PC-9 (cell line): ENCODE measurements at regions not wholly inside any gene's neighbourhood (a gene's known extent, or its start where the extent isn't known, plus 50 kb on each side); places are given as distances from the start of the nearest gene placed in this dataset.

Experiments used
- BruUV-seq: library from RNA; stranded (reverse); fragments of 400-500 nt; replicated peaks from 2 replicates; lab custom pipeline; 2021; lab: Mats Ljungman, UMichigan
- CTCF ChIA-PET: fragments of 300-600 bp; sonication (Branson Sonifier 250); formaldehyde crosslinking; loops from one replicate; lab custom pipeline; 2022; ENCODE audit warnings: antibody characterized with exemption; lab: Charles Lee
- POLR2A ChIA-PET: fragments of 300-600 bp; sonication (Branson Sonifier 250); formaldehyde crosslinking; loops from one replicate; lab custom pipeline; 2022; ENCODE audit warnings: antibody characterized with exemption; ENCODE audit not compliant: unreplicated experiment; lab: Charles Lee
- DNase-seq, 2 experiments: peaks; one replicate each; pipeline versions ENCODE4 v3.0.0 to v3.0.0-alpha.2; 2015 to 2022; ENCODE audit warnings: mixed read lengths in 1 of 2
- H2AFZ ChIP-seq: fragments of 200-600 bp; sonication (generic); 2 replicates; pipeline ENCODE4 v1.8.1; 2017; ENCODE audit warnings: antibody characterized with exemption
- H3F3A ChIP-seq: fragments of 200-600 bp; sonication (generic); 2 replicates; pipeline ENCODE4 v1.8.1; 2017; ENCODE audit warnings: antibody characterized with exemption, mild to moderate bottlenecking, low read depth; ENCODE audit not compliant: insufficient read depth
- H3K27ac ChIP-seq: fragments of 200-600 bp; sonication (generic); 2 replicates; pipeline ENCODE4 v1.6.1; 2016; ENCODE audit warnings: mixed run types
- H3K27me3 ChIP-seq: fragments of 200-600 bp; sonication (generic); 2 replicates; pipeline ENCODE4 v1.6.1; 2016; ENCODE audit warnings: low read depth, mixed run types; ENCODE audit not compliant: insufficient read depth
- H3K36me3 ChIP-seq: fragments of 200-600 bp; sonication (generic); 2 replicates; pipeline ENCODE4 v1.6.1; 2016; ENCODE audit warnings: low read depth, mixed run types
- H3K4me1 ChIP-seq: fragments of 200-600 bp; sonication (generic); replicated peaks from 2 replicates; pipeline ENCODE4 v1.6.1; 2016; ENCODE audit warnings: mixed run types; ENCODE audit not compliant: insufficient read depth
- H3K4me2 ChIP-seq: fragments of 200-600 bp; sonication (generic); 2 replicates; pipeline ENCODE4 v1.6.1; 2017; ENCODE audit warnings: mixed run types
- H3K4me3 ChIP-seq: fragments of 200-600 bp; sonication (generic); 2 replicates; pipeline ENCODE4 v1.6.1; 2016; ENCODE audit warnings: mixed run types
- H3K79me2 ChIP-seq: fragments of 200-600 bp; sonication (generic); 2 replicates; pipeline ENCODE4 v1.6.1; 2017; ENCODE audit warnings: low read depth, mixed run types
- H3K9me2 ChIP-seq: fragments of 200-600 bp; sonication (generic); 2 replicates; pipeline ENCODE4 v1.8.1; 2017; ENCODE audit warnings: mild to moderate bottlenecking; ENCODE audit not compliant: insufficient read depth
- H3K9me3 ChIP-seq: fragments of 200-600 bp; sonication (generic); 2 replicates; pipeline ENCODE4 v1.8.1; 2016; ENCODE audit warnings: low read depth; ENCODE audit not compliant: insufficient read depth
- H4K20me1 ChIP-seq: fragments of 200-600 bp; sonication (generic); 2 replicates; pipeline ENCODE4 v1.8.1; 2017; ENCODE audit not compliant: insufficient read depth
- EZH2 ChIP-seq: fragments of 200-600 bp; sonication (generic); IDR thresholded peaks from 2 replicates; pipeline ENCODE4 v1.8.0; 2017; ENCODE audit warnings: antibody characterized with exemption, low read depth
- intact Hi-C: fragments of 100-400 bp; cut with micrococcal nuclease; formaldehyde crosslinking; loops from one replicate; pipeline ENCODE4 v1.10.0; 2022; ENCODE audit not compliant: unreplicated experiment
- TF ChIP-seq, protein P1 (sequence below): fragments of 200-600 bp; sonication (generic); conservative IDR thresholded peaks from 2 replicates; pipeline ENCODE4 v1.6.1; 2017; ENCODE audit warnings: mixed run types, antibody characterized with exemption, mild to moderate bottlenecking, moderate library complexity

DNA sequence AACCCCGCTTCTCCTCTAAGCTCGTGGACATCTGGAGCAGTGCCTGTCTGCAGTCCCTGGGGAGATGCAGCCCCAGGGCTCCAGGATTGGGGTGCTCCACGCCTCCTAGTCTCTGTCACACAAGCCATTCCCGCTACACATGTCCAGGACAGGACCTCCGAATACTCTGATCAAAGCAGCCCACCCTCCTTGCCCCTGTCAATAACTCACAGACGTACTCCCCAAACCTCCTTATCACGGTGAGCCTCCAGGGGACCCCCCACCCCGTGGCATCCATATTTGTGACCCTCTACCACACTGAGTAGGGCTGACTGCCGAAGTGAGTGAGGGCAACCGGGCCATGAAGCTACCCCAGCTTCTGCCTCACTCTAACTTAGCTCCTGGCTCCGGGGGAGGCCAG is 727.7 kb downstream of the GALR1 start:
- DNase-seq, result no peak
- TF ChIP-seq, protein P1, sequence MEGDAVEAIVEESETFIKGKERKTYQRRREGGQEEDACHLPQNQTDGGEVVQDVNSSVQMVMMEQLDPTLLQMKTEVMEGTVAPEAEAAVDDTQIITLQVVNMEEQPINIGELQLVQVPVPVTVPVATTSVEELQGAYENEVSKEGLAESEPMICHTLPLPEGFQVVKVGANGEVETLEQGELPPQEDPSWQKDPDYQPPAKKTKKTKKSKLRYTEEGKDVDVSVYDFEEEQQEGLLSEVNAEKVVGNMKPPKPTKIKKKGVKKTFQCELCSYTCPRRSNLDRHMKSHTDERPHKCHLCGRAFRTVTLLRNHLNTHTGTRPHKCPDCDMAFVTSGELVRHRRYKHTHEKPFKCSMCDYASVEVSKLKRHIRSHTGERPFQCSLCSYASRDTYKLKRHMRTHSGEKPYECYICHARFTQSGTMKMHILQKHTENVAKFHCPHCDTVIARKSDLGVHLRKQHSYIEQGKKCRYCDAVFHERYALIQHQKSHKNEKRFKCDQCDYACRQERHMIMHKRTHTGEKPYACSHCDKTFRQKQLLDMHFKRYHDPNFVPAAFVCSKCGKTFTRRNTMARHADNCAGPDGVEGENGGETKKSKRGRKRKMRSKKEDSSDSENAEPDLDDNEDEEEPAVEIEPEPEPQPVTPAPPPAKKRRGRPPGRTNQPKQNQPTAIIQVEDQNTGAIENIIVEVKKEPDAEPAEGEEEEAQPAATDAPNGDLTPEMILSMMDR, result no peak
- no peak for TF ChIP-seq EZH2
- POLR2A ChIA-PET, result no interaction called here
- Histone ChIP-seq H3K4me2 (no peak overlapping the region), H3F3A (no peaks in the 10 kb centered on the region), H3K27me3 (peaks cover 89% of the 10 kb centered on the region), H3K9me3 (no peaks in the 10 kb centered on the region), H3K36me3 (no peaks in the 10 kb centered on the region), H2AFZ (no peak overlapping the region), H3K27ac (no peak overlapping the region), H3K9me2 (no peaks in the 10 kb centered on the region), H3K4me1 (no peaks in the 10 kb centered on the region), H3K4me3 (no peak overlapping the region), H4K20me1 (no peaks in the 10 kb centered on the region), H3K79me2 (no peaks in the 10 kb centered on the region)
- CTCF ChIA-PET, result no interaction called here
- BruUV-seq, result no TSS peak
- intact Hi-C loops, result no loop called here

DNA sequence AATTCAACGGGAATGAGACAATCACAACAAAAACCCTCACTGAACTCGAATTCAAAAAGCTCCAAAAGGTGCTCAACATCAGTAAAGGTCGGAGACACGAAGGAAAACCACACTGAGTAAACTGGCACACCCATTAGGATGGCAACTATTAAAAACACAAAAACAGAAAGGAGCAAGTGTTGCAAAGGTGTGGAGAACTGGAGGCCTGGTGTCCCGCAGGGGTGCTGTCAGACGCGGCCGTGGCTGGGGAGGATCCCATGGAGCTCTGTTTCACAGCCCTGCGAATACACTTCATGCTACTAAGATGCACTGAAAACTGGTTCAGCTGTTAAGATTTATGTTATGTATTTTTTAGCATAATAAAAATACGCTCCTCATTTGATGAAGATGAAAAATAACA is 730.6 kb downstream of the GALR1 start:
- TF ChIP-seq, protein P1, result no peak
- no peak for TF ChIP-seq EZH2
- peaks cover 92% of the 10 kb centered on the region for H3K27me3 ChIP-seq
- BruUV-seq, result no TSS peak
- H3F3A ChIP-seq, result no peaks in the 10 kb centered on the region
- H3K4me1 ChIP-seq, result no peaks in the 10 kb centered on the region
- no peaks in the 10 kb centered on the region for H3K36me3 ChIP-seq
- ChIA-PET CTCF (no interaction called here), POLR2A (no interaction called here)
- no peaks in the 10 kb centered on the region for H3K79me2 ChIP-seq
- H3K4me3 ChIP-seq, result no peak overlapping the region
- no peak for DNase-seq
- H3K9me3 ChIP-seq, result no peaks in the 10 kb centered on the region
- H4K20me1 ChIP-seq, result no peaks in the 10 kb centered on the region
- H2AFZ ChIP-seq, result no peak overlapping the region
- no peaks in the 10 kb centered on the region for H3K9me2 ChIP-seq
- H3K27ac ChIP-seq, result no peak overlapping the region
- H3K4me2 ChIP-seq, result no peak overlapping the region
- intact Hi-C loops, result no loop called here

DNA sequence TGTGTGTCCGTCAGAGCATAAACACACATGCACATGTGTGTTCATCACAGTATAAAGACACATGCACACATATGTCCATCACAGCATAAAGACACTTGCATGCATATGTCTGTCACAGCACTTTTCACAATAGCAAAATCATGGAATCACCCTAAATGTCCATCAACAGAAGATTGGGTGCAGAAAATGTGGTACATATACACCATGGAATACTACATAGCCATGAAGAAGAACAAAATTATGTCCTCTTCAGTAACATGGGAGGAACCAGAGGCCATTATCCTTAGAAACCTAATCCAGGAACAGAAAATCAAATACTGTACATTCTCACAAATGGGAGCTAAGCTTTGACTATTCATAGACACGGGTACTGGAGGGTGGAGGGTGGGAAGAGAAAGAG is 732.2 kb downstream of the GALR1 start:
- Histone ChIP-seq H4K20me1 (no peaks in the 10 kb centered on the region), H3K79me2 (no peaks in the 10 kb centered on the region), H3K9me2 (no peaks in the 10 kb centered on the region), H3K4me1 (no peaks in the 10 kb centered on the region), H3K9me3 (no peaks in the 10 kb centered on the region), H2AFZ (no peak overlapping the region), H3K27me3 (peaks cover 92% of the 10 kb centered on the region), H3K4me2 (no peak overlapping the region), H3K4me3 (no peak overlapping the region), H3F3A (no peaks in the 10 kb centered on the region), H3K27ac (no peak overlapping the region), H3K36me3 (no peaks in the 10 kb centered on the region)
- TF ChIP-seq, protein P1, result no peak
- TF ChIP-seq EZH2, result no peak
- BruUV-seq, result no TSS peak
- CTCF ChIA-PET, result no interaction called here
- DNase-seq, result no peak
- intact Hi-C loops, result no loop called here
- POLR2A ChIA-PET, result no interaction called here
